ENCODE measurements at regions not wholly inside any gene's neighbourhood (a gene's known extent, or its start where the extent isn't known, plus 50 kb on each side); places are given as distances from the start of the nearest gene placed in this dataset.

GRCh38 chr13:39283072-39283471 lies 244.8 kb downstream of the NHLRC3 start:
- no peak for DNase-seq (ENCODE audit: extremely low read depth, insufficient read length)
- H3K27me3 ChIP-seq (replicated peaks; ENCODE audit: control insufficient read depth, insufficient read depth, low read length): no peaks in the 10 kb centered on the region; the same call in 1 of the 2 replicates
- TF ChIP-seq, protein P1, sequence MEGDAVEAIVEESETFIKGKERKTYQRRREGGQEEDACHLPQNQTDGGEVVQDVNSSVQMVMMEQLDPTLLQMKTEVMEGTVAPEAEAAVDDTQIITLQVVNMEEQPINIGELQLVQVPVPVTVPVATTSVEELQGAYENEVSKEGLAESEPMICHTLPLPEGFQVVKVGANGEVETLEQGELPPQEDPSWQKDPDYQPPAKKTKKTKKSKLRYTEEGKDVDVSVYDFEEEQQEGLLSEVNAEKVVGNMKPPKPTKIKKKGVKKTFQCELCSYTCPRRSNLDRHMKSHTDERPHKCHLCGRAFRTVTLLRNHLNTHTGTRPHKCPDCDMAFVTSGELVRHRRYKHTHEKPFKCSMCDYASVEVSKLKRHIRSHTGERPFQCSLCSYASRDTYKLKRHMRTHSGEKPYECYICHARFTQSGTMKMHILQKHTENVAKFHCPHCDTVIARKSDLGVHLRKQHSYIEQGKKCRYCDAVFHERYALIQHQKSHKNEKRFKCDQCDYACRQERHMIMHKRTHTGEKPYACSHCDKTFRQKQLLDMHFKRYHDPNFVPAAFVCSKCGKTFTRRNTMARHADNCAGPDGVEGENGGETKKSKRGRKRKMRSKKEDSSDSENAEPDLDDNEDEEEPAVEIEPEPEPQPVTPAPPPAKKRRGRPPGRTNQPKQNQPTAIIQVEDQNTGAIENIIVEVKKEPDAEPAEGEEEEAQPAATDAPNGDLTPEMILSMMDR (IDR thresholded peaks at IDR 0.05; ENCODE audit: insufficient read depth, low read length, poor library complexity, severe bottlenecking): no peak
- no peaks in the 10 kb centered on the region for H3K36me3 ChIP-seq (ENCODE audit: control insufficient read depth, insufficient read depth, low read length)
- H3K4me3 ChIP-seq (replicated peaks; ENCODE audit: low read depth, low read length): no peak overlapping the region

GRCh38 chr13:39284801-39285388 lies 246.6 kb downstream of the NHLRC3 start:
- no peak for DNase-seq (ENCODE audit: extremely low read depth, insufficient read length)
- TF ChIP-seq, protein P1 (IDR thresholded peaks at IDR 0.05; ENCODE audit: insufficient read depth, low read length, poor library complexity, severe bottlenecking): no peak

More at GRCh38 chr13:39284801-39285388, 246.6 kb downstream of the NHLRC3 start:
- Histone ChIP-seq H3K27me3 (replicated peaks; ENCODE audit: control insufficient read depth, insufficient read depth, low read length) (no peaks in the 10 kb centered on the region; the same call in 1 of the 2 replicates), H3K36me3 (ENCODE audit: control insufficient read depth, insufficient read depth, low read length) (no peaks in the 10 kb centered on the region), H3K4me3 (replicated peaks; ENCODE audit: low read depth, low read length) (no peak overlapping the region)
